GM12878 (cell line): ENCODE measurements at regions not wholly inside any gene's neighbourhood (a gene's known extent, or its start where the extent isn't known, plus 50 kb on each side); places are given as distances from the start of the nearest gene placed in this dataset.

Experiments used
- ATAC-seq: fragments of 200-7000 bp; cut with Tn5 transposase; 3 replicates; pipeline ENCODE4 v1.9.1; 2020; ENCODE audit warnings: mild to moderate bottlenecking, moderate library complexity
- BruUV-seq: library from RNA; stranded (reverse); fragments of 400-500 nt; replicated peaks from 2 replicates; lab custom pipeline; 2021; lab: Mats Ljungman, UMichigan
- CTCF ChIA-PET: fragments of 300-600 bp; sonication (Branson Sonifier 250); formaldehyde crosslinking; extraction: SDS; loops from one replicate; lab custom pipeline; 2021; ENCODE audit warnings: inconsistent platforms; lab: Yijun Ruan, JAX
- POLR2A ChIA-PET: fragments of 350-600 bp; formaldehyde crosslinking; extraction: SDS; loops from one replicate; lab custom pipeline; 2021; ENCODE audit warnings: inconsistent platforms; lab: Charles Lee
- RAD21 ChIA-PET: fragments of 300-600 bp; sonication (Branson Sonifier 250); formaldehyde crosslinking; loops from one replicate; lab custom pipeline; 2023; ENCODE audit warnings: antibody characterized with exemption; ENCODE audit not compliant: unreplicated experiment; lab: Charles Lee
- SMC1A ChIA-PET: fragments of 300-600 bp; sonication (Branson Sonifier 250); formaldehyde crosslinking; loops from one replicate; lab custom pipeline; 2023; ENCODE audit not compliant: unreplicated experiment, uncharacterized antibody; lab: Charles Lee
- DNase-seq: peaks from one replicate; pipeline ENCODE4 v3.0.0-alpha.2; 2011; ENCODE audit warnings: low read depth, low spot score
- FAIRE-seq: peaks from 3 replicates; lab custom pipeline; 2011; peaks lifted over from hg19 to GRCh38; lab: Jason Lieb, UNC
- H2AFZ ChIP-seq: 2 replicates; pipeline ENCODE4 v1.6.0; 2011; ENCODE audit warnings: low read depth, low read length, control low read depth; ENCODE audit not compliant: control insufficient read depth
- H3K27ac ChIP-seq: 2 replicates; pipeline ENCODE4 v1.5.1; 2011; ENCODE audit warnings: control low read depth; ENCODE audit not compliant: control insufficient read depth, insufficient read depth
- H3K27me3 ChIP-seq, 2 experiments: replicated peaks in 1 of 2; 2 replicates each; pipeline versions ENCODE4 v1.6.0 to v1.6.1; 2011; ENCODE audit warnings: low read length in 1 of 2; ENCODE audit not compliant: control insufficient read depth in 2 of 2, insufficient read depth in 2 of 2
- H3K36me3 ChIP-seq, 2 experiments: 2 replicates each; pipeline ENCODE4 v1.5.1; 2011; ENCODE audit warnings: low read length in 1 of 2; ENCODE audit not compliant: control insufficient read depth in 2 of 2, insufficient read depth in 2 of 2
- H3K4me1 ChIP-seq: 2 replicates; pipeline ENCODE4 v1.6.1; 2011; ENCODE audit warnings: mild to moderate bottlenecking, low read length, moderate library complexity, mixed read lengths; ENCODE audit not compliant: control insufficient read depth, insufficient read depth
- H3K4me2 ChIP-seq: 2 replicates; pipeline ENCODE4 v1.6.0; 2011; ENCODE audit warnings: control low read depth; ENCODE audit not compliant: control insufficient read depth, insufficient read depth
- H3K4me3 ChIP-seq: fragments of 200-600 bp; sonication (generic); 2 replicates; pipeline ENCODE4 v1.5.1; 2016
- H3K79me2 ChIP-seq: 2 replicates; pipeline ENCODE4 v1.6.0; 2011; ENCODE audit warnings: low read length; ENCODE audit not compliant: control insufficient read depth, insufficient read depth
- H3K9ac ChIP-seq: 2 replicates; pipeline ENCODE4 v1.8.0; 2011; ENCODE audit warnings: low read length, control low read depth, mixed read lengths; ENCODE audit not compliant: control insufficient read depth, insufficient read depth
- H3K9me3 ChIP-seq: replicated peaks from 3 replicates; pipeline ENCODE4 v1.5.1; 2011; ENCODE audit warnings: mild to moderate bottlenecking, low read length; ENCODE audit not compliant: control insufficient read depth, insufficient read depth
- H4K20me1 ChIP-seq: 2 replicates; pipeline ENCODE4 v1.6.0; 2011; ENCODE audit not compliant: control insufficient read depth, insufficient read depth
- BRCA1 ChIP-seq: IDR thresholded peaks from 2 replicates; pipeline ENCODE4 v1.6.1; 2011; ENCODE audit warnings: low read depth, low read length, improper control_type of control experiment
- CUX1 ChIP-seq: IDR thresholded peaks from 2 replicates; pipeline ENCODE4 v1.6.1; 2012; ENCODE audit warnings: improper control_type of control experiment, low read depth, low read length; ENCODE audit not compliant: insufficient replicate concordance
- FOXM1 ChIP-seq: IDR thresholded peaks from 2 replicates; pipeline ENCODE4 v1.6.1; 2012; ENCODE audit warnings: low read depth, mild to moderate bottlenecking, inconsistent platforms, low read length, moderate library complexity
- KAT2A ChIP-seq: conservative IDR thresholded peaks from 2 replicates; pipeline ENCODE4 v1.6.1; 2011; ENCODE audit warnings: low read depth, low read length; ENCODE audit not compliant: control insufficient read depth
- PAX8 ChIP-seq: fragments of 450-650 bp; IDR thresholded peaks from 2 replicates; pipeline ENCODE4 v1.6.1; 2017; ENCODE audit warnings: mild to moderate bottlenecking, moderate library complexity
- RUNX3 ChIP-seq: IDR thresholded peaks from 2 replicates; pipeline ENCODE4 v1.6.1; 2012; ENCODE audit warnings: low read length, inconsistent platforms
- SIN3A ChIP-seq: IDR thresholded peaks from 2 replicates; pipeline ENCODE4 v1.6.1; 2012; ENCODE audit warnings: low read depth, low read length, improper control_type of control experiment
- TAF1 ChIP-seq: IDR thresholded peaks from 2 replicates; pipeline ENCODE4 v1.6.1; 2011; ENCODE audit warnings: mild to moderate bottlenecking, low read depth, low read length, borderline replicate concordance
- USF1 ChIP-seq: IDR thresholded peaks from 2 replicates; pipeline ENCODE4 v1.6.1; 2011; ENCODE audit warnings: borderline replicate concordance, low read depth, mild to moderate bottlenecking, moderate library complexity, mixed read lengths, low read length; ENCODE audit not compliant: insufficient read depth; ENCODE audit errors: extremely low read length
- WRNIP1 ChIP-seq: IDR thresholded peaks from 2 replicates; pipeline ENCODE4 v1.6.1; 2011; ENCODE audit warnings: low read depth, low read length, improper control_type of control experiment, borderline replicate concordance
- WGBS: methylation state at CpG from one replicate; pipeline ENCODE4 v1.1.6; 2016; ENCODE audit warnings: low lambda C conversion rate; ENCODE audit not compliant: insufficient replicate concordance, insufficient coverage; ENCODE audit errors: missing lambda C conversion rate; 5-methylcytosine and 5-hydroxymethylcytosine counted together
- in situ Hi-C: fragments of 300-500 bp; cut with MboI; formaldehyde crosslinking; loops from 9 replicates; pipeline ENCODE4 v1.14.3; 2018; ENCODE audit warnings: mixed read lengths
- intact Hi-C: fragments of 100-400 bp; cut with micrococcal nuclease; formaldehyde crosslinking; loops from one replicate; pipeline ENCODE4 v1.14.2; 2022; ENCODE audit not compliant: unreplicated experiment

DNA sequence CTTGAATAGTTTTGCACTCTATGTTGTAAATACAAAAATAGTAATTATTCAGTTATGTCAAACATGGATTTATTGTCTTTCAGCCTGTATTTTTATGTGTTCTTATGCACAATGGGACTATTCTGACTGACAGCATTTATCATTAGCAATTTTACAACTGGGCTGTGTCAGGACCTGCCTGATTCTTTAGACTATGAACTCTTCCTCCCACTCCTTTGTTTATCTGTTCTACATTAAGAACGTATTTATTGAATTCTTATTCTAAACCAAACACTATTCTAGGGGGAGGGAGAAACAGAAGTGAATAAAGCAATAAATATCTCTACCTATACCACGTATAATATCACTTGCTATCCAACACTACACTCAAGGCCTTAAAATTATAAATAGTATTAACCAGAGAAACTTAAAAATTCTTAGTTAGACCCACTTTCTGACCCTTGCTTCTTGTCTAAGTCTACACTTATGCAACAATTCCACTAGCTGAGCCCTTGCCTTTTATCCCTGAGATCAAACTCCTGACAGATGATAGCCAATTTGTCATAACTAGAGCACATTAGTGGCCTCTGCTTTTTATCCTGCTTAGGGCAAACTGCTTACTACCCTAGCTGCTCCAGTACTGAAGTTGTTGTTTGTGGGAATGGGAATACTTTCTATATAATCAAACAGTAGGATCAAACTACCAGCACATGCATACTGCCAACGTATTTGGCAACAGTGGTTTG is 494.3 kb downstream of the BRINP3 start:
- no TSS peak for BruUV-seq
- FAIRE-seq = no peak
- CTCF ChIA-PET = no interaction called here
- no peaks in the 10 kb centered on the region for H4K20me1 ChIP-seq
- intact Hi-C loops (no loop called here), in situ Hi-C loops (no loop called here)
- H3K4me2 ChIP-seq = no peak overlapping the region
- no peaks in the 10 kb centered on the region for H3K9me3 ChIP-seq
- TF ChIP-seq SIN3A (no peak), WRNIP1 (no peak), PAX8 (no peak), BRCA1 (no peak), USF1 (no peak), RUNX3 (no peak), TAF1 (no peak)
- RAD21 ChIA-PET = no interaction called here
- no peak overlapping the region for H2AFZ ChIP-seq
- SMC1A ChIA-PET = no interaction called here
- H3K27ac ChIP-seq = no peak overlapping the region
- WGBS = 0% methylated on average over 3 of the region's 3 CpGs
- H3K4me1 ChIP-seq = no peaks in the 10 kb centered on the region
- no peak for DNase-seq
- H3K9ac ChIP-seq = no peak overlapping the region
- H3K27me3 ChIP-seq = no peaks in the 10 kb centered on the region
- POLR2A ChIA-PET = no interaction called here
- no peaks in the 10 kb centered on the region for H3K36me3 ChIP-seq
- no peaks in the 10 kb centered on the region for H3K79me2 ChIP-seq
- no peak overlapping the region for H3K4me3 ChIP-seq
- no peak for ATAC-seq

DNA sequence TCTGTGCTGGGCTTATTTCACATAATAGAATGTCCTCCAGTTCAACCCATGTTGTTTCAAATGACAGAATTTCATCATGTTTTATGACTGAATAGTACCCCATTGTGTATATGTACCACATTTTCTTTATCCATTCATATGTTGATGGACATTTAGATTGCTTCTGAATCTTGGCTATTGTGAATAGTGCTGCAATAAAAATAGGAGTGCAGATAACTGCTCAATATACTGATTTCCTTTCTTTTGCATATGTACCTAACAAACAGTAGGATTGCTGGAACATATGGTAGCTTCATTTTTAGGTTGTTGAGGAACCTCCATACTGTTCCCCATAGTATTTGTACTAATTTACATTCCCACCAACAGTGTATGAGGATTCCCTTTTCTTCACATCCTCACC is 491.1 kb downstream of the BRINP3 start:
- in situ Hi-C loops = no loop called here
- Histone ChIP-seq H3K9ac (no peak overlapping the region), H2AFZ (no peak overlapping the region), H3K27ac (no peak overlapping the region), H3K27me3 (no peaks in the 10 kb centered on the region), H3K4me1 (no peaks in the 10 kb centered on the region), H3K36me3 (no peaks in the 10 kb centered on the region), H3K79me2 (no peaks in the 10 kb centered on the region), H4K20me1 (no peaks in the 10 kb centered on the region), H3K9me3 (no peaks in the 10 kb centered on the region), H3K4me2 (no peak overlapping the region), H3K4me3 (no peak overlapping the region)
- no peak for DNase-seq
- intact Hi-C loops = no loop called here
- no peak for FAIRE-seq
- no TSS peak for BruUV-seq
- ChIA-PET RAD21 (no interaction called here), POLR2A (no interaction called here), SMC1A (no interaction called here), CTCF (no interaction called here)
- ATAC-seq = no peak
- no peak for TF ChIP-seq FOXM1
- TF ChIP-seq CUX1 = no peak
- TF ChIP-seq KAT2A = no peak
